Colonic mucosa (tissue), 4 donors: ENCODE measurements at regions not wholly inside any gene's neighbourhood (a gene's known extent, or its start where the extent isn't known, plus 50 kb on each side); places are given as distances from the start of the nearest gene placed in this dataset.

Source experiments
- DNase-seq: peaks from one replicate; pipeline ENCODE4 v3.0.0-alpha.2; 2020
- H3K27ac ChIP-seq: fragments of 200-600 bp; one replicate; pipeline ENCODE4 v1.8.0; 2021
- H3K27me3 ChIP-seq: fragments of 200-600 bp; one replicate; pipeline ENCODE4 v1.8.0; 2021
- H3K36me3 ChIP-seq: fragments of 200-600 bp; one replicate; pipeline ENCODE4 v1.8.0; 2021
- H3K4me1 ChIP-seq: fragments of 200-600 bp; one replicate; pipeline ENCODE4 v1.8.0; 2021; ENCODE audit warnings: mild to moderate bottlenecking
- H3K4me3 ChIP-seq: fragments of 200-600 bp; one replicate; pipeline ENCODE4 v1.8.0; 2021
- H3K9ac ChIP-seq, 2 donors: one replicate each; pipeline ENCODE4 v1.7.0; 2013; ENCODE audit warnings: control low read depth in 2 of 2, low read depth in 2 of 2, low read length in 2 of 2
- H3K9me3 ChIP-seq: fragments of 200-600 bp; one replicate; pipeline ENCODE4 v1.8.0; 2021
- intact Hi-C: fragments of 100-400 bp; cut with DNase I; formaldehyde crosslinking; loops from one replicate; pipeline ENCODE4 v1.14.1; 2022
- TF ChIP-seq, protein P1 (sequence below): fragments of 200-600 bp; IDR thresholded peaks from one replicate; pipeline ENCODE4 v1.8.0; 2022; ENCODE audit warnings: antibody characterized with exemption, mild to moderate bottlenecking
- donor health status: healthy.
- donor health status: DM: no; HTN: no; CAD: no.
- donor health status: DM: no; HTN: no; CAD: no.

DNA sequence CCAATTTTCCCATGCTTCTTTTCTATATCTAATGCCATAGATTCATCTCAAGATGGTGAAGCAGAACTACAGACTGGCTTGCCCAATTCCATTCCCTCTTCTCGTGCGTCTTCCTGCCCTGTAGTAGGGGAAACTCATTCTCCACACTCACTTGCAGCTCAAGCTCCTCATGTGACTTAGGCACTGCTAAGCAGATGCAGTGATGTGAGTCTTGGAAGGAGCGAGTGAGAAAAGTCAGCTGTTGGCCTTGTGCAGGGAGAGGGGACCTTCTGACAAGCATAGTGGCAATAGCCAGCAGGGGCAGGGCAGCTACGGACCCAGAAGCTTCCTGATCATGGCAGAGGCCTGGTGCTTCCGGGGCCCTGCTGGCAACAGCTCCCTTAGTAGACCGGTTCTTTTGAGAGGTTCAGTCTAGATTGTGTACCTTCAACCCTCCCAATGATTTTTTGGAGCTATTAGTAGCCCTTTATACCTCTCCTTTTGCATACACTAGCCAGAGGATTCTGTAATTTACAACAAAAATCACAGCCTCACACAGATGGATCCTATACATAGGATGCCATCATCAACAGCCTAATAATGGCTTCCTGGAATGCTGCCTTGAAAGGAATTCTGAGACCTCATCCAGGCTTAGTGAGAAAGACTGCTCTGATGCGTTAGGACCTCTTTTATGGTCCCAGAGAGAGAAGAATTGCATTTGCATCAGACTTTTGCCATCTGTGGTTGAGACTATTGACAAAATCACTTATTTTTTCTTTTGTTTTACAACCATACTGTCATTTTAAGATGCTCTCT, 121.5 kb upstream of the RIPOR2 start:
- Histone ChIP-seq H3K4me1 (no peaks in the 10 kb centered on the region), H3K9me3 (no peaks in the 10 kb centered on the region), H3K27me3 (no peaks in the 10 kb centered on the region), H3K4me3 (no peak overlapping the region), H3K27ac (no peak overlapping the region), H3K9ac (no peak overlapping the region), H3K36me3 (no peaks in the 10 kb centered on the region)
- DNase-seq, result no peak
- TF ChIP-seq, protein P1, sequence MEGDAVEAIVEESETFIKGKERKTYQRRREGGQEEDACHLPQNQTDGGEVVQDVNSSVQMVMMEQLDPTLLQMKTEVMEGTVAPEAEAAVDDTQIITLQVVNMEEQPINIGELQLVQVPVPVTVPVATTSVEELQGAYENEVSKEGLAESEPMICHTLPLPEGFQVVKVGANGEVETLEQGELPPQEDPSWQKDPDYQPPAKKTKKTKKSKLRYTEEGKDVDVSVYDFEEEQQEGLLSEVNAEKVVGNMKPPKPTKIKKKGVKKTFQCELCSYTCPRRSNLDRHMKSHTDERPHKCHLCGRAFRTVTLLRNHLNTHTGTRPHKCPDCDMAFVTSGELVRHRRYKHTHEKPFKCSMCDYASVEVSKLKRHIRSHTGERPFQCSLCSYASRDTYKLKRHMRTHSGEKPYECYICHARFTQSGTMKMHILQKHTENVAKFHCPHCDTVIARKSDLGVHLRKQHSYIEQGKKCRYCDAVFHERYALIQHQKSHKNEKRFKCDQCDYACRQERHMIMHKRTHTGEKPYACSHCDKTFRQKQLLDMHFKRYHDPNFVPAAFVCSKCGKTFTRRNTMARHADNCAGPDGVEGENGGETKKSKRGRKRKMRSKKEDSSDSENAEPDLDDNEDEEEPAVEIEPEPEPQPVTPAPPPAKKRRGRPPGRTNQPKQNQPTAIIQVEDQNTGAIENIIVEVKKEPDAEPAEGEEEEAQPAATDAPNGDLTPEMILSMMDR, result no peak
- intact Hi-C loops, result no loop called here

DNA sequence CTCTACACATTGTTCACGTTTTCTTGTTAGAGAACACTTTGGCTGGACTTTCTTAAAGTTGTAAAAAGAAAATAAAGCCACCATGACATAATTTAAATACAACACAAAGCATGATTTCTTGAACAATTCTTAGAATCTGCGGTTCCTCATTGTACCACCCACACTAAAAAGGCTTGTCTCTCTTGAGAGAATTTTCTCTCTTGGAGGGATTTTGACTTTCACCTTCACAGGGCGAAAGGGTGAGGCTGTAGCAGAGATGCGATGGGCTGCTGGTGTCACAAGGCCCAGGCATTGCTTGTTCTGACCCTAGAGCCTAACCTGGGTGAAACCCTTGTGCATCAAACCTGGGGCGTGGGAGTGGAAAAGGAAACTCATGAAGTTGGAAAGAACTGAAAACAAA, 122.7 kb upstream of the RIPOR2 start:
- Histone ChIP-seq H3K9ac (no peak overlapping the region), H3K9me3 (no peaks in the 10 kb centered on the region), H3K27me3 (no peaks in the 10 kb centered on the region), H3K4me1 (no peaks in the 10 kb centered on the region), H3K4me3 (no peak overlapping the region), H3K27ac (no peak overlapping the region), H3K36me3 (no peaks in the 10 kb centered on the region)
- no peak for DNase-seq
- intact Hi-C loops, result no loop called here
- TF ChIP-seq, protein P1, result no peak

DNA sequence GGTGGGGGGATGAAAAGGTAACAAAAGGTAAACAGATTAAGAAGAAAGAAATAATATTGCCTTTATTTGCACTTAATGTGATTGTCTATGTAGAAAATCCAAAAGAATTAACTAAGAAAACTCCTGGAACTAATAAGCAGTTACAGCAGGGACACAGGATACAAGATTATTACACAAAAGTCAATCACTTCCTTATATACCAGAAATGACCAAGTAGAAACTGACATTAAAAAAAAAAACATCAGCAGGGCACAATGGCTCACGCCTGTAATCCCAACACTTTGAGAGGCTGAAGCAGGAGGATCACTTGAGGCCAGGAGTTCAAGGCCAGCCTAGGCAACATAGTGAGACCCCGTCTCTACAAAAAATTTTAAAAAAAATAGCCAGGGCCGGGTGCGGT, 123.2 kb upstream of the RIPOR2 start:
- no peak overlapping the region for H3K27ac ChIP-seq
- no peak overlapping the region for H3K9ac ChIP-seq
- intact Hi-C loops, result no loop called here
- H3K9me3 ChIP-seq, result no peaks in the 10 kb centered on the region
- no peaks in the 10 kb centered on the region for H3K4me1 ChIP-seq
- H3K4me3 ChIP-seq, result no peak overlapping the region
- TF ChIP-seq, protein P1, result no peak
- no peaks in the 10 kb centered on the region for H3K27me3 ChIP-seq
- no peaks in the 10 kb centered on the region for H3K36me3 ChIP-seq
- DNase-seq, result no peak

DNA sequence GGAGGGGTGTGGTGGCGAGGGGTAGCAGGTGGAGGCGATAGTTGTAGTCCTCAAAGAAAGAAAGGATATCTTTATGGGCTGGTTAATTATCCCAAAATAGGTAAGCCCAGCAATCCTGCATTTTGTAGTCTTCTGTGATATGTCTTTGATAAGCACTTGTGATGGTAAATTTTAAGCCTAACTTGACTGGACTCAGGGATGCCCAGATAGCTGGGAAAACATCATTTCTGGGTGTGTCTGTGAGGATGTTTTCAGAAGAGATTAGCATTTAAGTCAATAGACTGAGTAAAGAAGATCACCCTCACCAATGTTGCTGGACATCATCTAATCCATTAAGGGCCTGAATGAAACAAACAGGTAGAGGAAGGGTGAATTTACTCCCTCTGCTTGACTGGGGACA, 124.8 kb upstream of the RIPOR2 start:
- TF ChIP-seq, protein P1, result no peak
- H3K9ac ChIP-seq, result no peak overlapping the region
- H3K27me3 ChIP-seq, result no peaks in the 10 kb centered on the region
- H3K4me3 ChIP-seq, result no peak overlapping the region
- no peak overlapping the region for H3K27ac ChIP-seq
- H3K4me1 ChIP-seq, result no peaks in the 10 kb centered on the region
- intact Hi-C loops, result no loop called here
- H3K36me3 ChIP-seq, result no peaks in the 10 kb centered on the region
- no peak for DNase-seq
- no peaks in the 10 kb centered on the region for H3K9me3 ChIP-seq

DNA sequence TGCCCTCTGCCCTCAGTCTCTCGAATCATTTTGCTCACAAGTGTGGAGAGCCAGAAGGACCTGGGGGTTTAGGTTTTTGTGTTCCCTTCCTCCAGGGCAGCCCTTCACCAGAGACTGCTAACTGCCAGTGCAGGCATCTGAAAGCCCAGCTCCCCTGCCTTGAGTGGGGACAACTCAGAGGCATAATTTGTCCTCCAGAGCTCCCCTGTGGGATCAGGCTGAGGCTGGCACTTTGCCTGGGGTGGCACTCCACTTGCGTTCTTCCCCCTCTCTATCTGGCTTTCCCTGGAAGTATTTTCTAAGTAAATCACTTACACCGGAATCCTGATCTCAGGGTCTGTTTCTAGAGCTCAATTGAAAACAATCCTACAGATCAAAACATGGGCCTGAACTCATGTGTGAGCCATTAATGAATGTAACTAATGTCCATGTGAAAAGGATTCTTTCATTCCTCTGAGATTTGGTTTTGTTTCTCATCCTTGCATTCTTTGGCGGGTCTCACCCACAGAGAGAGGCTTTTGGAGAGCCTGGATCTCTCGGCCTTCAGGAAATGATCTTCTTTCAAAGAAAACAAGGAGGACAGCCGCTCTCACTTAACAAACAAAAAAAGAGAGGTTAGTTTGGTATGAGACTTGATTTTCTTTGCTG, 125.7 kb upstream of the RIPOR2 start:
- Histone ChIP-seq H3K4me3 (no peak overlapping the region), H3K9ac (no peak overlapping the region), H3K4me1 (no peaks in the 10 kb centered on the region), H3K36me3 (no peaks in the 10 kb centered on the region), H3K27ac (no peak overlapping the region), H3K27me3 (no peaks in the 10 kb centered on the region), H3K9me3 (no peaks in the 10 kb centered on the region)
- no peak for DNase-seq
- TF ChIP-seq, protein P1, result no peak
- intact Hi-C loops, result no loop called here
